ENCODE measurements at regions not wholly inside any gene's neighbourhood (a gene's known extent, or its start where the extent isn't known, plus 50 kb on each side); places are given as distances from the start of the nearest gene placed in this dataset.

DNA sequence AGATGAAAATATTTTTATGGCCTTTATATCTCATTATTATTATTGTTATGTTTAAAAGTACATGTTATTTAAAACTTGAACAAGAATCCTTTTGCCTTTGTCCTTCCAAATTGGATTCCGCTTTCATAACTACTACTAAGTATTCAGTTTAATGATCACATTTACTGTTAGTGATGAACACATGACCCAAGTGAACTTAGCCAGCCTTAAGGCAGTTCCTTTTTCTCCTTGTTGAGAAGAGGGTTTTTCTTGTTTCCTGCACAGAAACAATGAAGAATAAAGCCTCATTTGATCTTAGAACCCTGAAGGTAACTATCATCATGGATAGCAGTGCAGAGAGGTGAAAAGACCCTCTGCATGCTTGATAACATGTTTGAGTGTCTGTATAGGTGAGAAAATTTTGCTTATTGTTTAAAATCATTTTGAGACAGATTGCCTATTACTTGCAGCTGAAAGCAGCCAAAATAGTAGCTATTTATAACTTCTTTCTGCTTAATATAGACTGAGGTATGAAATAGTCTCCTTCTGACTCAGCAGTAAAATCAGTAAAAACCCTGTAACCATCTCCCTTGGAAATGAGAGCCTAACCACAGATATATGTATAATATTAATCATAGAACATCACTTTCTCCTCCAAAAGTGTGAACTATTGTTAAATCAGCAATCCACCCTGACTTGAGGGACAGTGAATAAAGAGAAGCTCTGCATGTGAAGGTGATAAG is 266.2 kb downstream of the SPATA31D1 start:
- TF ChIP-seq, protein P1, sequence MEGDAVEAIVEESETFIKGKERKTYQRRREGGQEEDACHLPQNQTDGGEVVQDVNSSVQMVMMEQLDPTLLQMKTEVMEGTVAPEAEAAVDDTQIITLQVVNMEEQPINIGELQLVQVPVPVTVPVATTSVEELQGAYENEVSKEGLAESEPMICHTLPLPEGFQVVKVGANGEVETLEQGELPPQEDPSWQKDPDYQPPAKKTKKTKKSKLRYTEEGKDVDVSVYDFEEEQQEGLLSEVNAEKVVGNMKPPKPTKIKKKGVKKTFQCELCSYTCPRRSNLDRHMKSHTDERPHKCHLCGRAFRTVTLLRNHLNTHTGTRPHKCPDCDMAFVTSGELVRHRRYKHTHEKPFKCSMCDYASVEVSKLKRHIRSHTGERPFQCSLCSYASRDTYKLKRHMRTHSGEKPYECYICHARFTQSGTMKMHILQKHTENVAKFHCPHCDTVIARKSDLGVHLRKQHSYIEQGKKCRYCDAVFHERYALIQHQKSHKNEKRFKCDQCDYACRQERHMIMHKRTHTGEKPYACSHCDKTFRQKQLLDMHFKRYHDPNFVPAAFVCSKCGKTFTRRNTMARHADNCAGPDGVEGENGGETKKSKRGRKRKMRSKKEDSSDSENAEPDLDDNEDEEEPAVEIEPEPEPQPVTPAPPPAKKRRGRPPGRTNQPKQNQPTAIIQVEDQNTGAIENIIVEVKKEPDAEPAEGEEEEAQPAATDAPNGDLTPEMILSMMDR (IDR thresholded peaks at IDR 0.05) = no peak
- TF ChIP-seq EZH2 (IDR thresholded peaks at IDR 0.05; ENCODE audit: borderline replicate concordance, insufficient read depth, low read depth, low read length, poor library complexity, severe bottlenecking) = no peak
